ENCODE measurements at regions not wholly inside any gene's neighbourhood (a gene's known extent, or its start where the extent isn't known, plus 50 kb on each side); places are given as distances from the start of the nearest gene placed in this dataset.

GRCh38 chr18:55763298-55763697 lies 175.3 kb upstream of the TCF4 start:
- TF ChIP-seq CTCF (IDR thresholded peaks at IDR 0.05; ENCODE audit: borderline replicate concordance, extremely low read depth, low read length, poor library complexity, severe bottlenecking) (no peak), EZH2 (IDR thresholded peaks at IDR 0.05; ENCODE audit: borderline replicate concordance, low read depth, low read length, severe bottlenecking) (no peak)
